Epithelial cell of proximal tubule (primary cell): ENCODE measurements at regions not wholly inside any gene's neighbourhood (a gene's known extent, or its start where the extent isn't known, plus 50 kb on each side); places are given as distances from the start of the nearest gene placed in this dataset.

Source experiments
- DNase-seq: peaks from one replicate; pipeline ENCODE4 v3.0.0-alpha.2; 2011; ENCODE audit warnings: low read depth
- H3K4me3 ChIP-seq: 2 replicates; pipeline ENCODE4 v1.5.1; 2011; ENCODE audit warnings: low read depth, mild to moderate bottlenecking, low read length
- TF ChIP-seq, protein P1 (sequence below): conservative IDR thresholded peaks from 2 replicates; pipeline ENCODE4 v1.5.1; 2012; ENCODE audit warnings: low read depth, mild to moderate bottlenecking, low read length

DNA sequence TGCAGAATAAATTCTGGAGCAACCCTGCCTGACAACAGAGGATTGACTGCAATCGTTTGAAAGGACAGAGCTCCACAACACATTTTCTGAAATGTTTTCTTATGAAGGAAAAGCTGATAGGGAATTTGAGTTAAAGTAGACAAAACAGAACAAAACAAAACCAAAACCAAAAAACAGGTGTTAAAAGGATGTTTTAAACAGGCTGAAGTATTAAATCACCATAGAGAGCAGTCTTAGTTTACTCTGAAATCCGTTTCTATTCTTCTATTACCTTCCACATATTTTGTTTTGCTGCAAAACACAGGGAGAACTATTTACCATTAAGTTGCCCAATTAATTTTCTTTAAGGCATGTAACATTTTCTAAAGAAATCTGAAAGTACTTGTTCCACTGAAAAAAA, 93.4 kb upstream of the MLIP start:
- no peak overlapping the region for H3K4me3 ChIP-seq
- TF ChIP-seq, protein P1, sequence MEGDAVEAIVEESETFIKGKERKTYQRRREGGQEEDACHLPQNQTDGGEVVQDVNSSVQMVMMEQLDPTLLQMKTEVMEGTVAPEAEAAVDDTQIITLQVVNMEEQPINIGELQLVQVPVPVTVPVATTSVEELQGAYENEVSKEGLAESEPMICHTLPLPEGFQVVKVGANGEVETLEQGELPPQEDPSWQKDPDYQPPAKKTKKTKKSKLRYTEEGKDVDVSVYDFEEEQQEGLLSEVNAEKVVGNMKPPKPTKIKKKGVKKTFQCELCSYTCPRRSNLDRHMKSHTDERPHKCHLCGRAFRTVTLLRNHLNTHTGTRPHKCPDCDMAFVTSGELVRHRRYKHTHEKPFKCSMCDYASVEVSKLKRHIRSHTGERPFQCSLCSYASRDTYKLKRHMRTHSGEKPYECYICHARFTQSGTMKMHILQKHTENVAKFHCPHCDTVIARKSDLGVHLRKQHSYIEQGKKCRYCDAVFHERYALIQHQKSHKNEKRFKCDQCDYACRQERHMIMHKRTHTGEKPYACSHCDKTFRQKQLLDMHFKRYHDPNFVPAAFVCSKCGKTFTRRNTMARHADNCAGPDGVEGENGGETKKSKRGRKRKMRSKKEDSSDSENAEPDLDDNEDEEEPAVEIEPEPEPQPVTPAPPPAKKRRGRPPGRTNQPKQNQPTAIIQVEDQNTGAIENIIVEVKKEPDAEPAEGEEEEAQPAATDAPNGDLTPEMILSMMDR: no peak

DNA sequence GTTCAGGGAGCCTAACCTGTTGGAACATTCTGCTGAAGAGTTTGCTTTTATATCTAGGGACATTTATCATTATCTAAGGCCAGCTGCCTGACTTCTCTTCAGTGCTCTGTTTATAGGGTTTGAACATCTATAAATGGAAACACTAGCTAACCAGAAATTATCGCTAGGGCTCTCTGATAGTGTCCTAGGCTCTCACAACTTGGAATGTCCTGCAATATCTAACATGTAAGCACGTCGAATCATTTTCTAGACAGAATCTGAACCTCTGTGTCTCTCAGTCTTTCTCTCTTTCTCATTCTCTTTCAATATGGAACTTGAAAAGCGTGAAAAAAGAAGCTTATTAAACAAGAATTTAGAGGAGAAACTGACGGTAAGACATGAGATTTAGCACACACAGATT, 92.5 kb upstream of the MLIP start:
- DNase-seq: no peak
- TF ChIP-seq, protein P1: no peak
- H3K4me3 ChIP-seq: no peak overlapping the region

More for the DNA sequence above, 93.4 kb upstream of the MLIP start:
- DNase-seq: no peak

DNA sequence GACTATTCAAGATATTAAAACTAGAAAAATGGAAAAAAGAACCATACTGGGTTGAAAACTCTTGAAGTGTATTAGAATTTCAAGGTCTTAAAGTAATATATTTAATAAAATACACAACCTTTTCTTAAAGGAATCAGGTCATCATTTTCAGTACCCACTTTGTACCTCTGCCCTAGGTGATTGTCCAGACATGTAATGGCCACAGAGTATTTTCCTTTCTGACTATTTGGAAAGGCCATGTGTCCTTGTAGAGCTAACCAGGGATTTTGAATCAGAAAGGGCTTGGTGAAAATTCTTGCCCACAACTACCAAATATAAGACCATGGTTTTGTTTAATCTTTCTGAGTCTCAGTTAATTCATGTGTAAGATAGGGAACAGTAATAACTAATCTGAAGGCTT, 91.4 kb upstream of the MLIP start:
- TF ChIP-seq, protein P1: no peak
- DNase-seq: no peak
- no peak overlapping the region for H3K4me3 ChIP-seq

DNA sequence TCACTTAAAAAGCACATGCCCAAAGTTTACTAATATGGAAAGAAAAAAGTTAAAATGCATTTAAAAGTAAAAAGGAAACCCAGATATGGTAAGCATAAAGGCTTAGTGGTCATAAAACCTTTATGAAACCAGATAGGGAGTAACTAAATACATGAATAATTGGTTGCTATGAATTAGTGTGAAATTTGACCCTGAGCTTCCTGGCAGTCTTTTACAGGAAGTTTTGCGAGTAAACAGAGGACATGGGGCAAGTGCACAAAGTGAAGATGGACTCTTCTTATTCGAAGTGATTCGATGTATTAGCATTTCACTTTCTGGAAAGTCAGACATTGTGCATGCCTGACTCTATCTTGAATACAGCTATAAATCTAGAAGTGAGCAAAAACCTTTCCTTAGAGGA, 90.9 kb upstream of the MLIP start:
- DNase-seq: no peak
- TF ChIP-seq, protein P1: no peak
- H3K4me3 ChIP-seq: no peak overlapping the region

DNA sequence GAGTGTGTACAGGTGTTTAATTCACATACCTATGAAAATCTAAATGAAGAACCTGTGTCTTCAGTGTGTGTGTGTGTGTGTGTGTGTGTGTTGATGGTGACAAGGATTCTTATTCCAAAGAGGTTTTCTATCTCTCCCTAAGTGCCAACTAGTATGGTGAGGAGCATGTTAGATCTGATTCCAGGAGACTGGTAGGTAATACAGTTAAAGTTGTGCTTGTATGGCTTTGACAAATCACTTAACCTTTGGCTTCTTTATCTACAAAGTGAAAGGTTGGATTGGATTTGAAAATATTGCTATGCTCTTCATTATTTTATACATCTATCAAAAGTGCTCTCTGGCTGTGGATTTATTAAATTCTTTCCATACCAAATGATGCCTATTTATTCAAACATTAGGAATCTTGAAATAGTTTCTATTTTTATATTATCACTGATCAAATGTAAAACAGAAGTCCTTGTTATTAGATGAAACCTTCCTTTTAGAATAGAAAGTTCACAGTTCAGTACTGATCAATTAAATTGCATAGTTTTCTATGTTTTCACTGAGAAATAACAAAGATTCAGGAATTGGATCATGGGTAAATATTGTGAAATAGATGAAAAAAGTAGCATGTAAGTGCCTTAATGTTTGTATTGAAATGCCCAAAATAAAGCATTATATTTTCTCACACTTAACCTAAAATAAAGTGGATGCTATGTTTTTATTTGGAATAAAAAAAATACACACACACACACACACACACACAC, 84.4 kb upstream of the MLIP start:
- H3K4me3 ChIP-seq: no peak overlapping the region
- no peak for DNase-seq
- TF ChIP-seq, protein P1: no peak

DNA sequence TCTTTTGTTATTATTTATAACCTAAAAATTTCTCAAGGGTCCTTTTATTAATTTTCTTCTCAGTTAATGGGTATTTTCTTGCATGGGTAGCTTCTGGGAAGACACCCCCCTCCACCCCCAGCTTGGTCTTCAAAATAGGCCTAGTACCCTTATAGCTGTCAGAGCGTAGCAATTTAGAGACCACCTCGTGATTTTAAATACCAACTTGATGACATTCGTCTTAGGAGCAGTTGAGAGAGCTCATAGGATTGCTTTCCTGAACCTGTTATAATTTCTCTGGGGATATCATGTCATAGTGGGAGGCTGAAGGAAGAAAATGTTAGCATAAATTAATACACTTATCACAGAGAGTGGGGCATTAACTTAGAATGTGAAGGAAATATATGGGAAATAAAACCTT, 83.1 kb upstream of the MLIP start:
- DNase-seq: no peak
- TF ChIP-seq, protein P1: no peak
- no peak overlapping the region for H3K4me3 ChIP-seq

DNA sequence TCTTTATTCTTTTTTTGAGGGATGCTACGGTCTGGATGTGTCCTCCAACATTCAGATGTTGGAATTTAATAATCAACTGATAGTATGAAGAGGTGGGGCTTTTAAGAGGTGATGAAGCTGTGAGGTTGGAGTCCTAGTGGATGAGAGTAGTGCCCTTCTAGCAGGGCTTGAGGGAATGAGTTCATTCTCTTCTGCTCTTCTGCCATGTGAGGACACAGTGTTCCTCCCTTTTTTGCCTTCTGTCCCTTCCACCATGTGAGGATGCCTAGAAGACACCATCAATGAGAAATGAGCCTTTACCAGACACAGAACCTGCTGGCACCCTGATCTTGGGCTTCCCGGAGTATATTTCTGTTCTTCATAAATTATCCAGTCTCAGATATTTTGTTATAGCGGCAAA, 82.1 kb upstream of the MLIP start:
- no peak for DNase-seq
- H3K4me3 ChIP-seq: no peak overlapping the region
- TF ChIP-seq, protein P1: no peak
